ENCODE measurements at regions not wholly inside any gene's neighbourhood (a gene's known extent, or its start where the extent isn't known, plus 50 kb on each side); places are given as distances from the start of the nearest gene placed in this dataset.

DNA sequence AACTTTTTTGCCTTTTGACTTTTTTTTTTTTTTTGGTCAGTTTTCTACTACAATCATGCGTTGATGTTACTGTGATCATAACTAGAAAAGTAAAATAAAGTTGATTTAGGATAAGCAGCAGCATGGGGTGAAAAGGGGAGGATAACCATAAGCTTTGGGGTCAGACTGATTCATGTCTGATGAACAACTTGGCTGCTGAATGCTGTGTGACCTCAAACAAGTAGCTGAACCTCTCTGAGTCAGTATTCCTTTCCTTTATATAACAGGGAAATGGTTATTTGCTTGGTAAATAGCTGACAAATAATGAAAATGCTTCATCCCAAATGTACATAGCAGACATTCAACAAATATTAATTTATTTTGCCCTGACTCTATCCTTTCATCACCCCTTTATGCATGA, 413.0 kb downstream of the VRK1 start:
- DNase-seq (ENCODE audit: low read depth), result no peak

DNA sequence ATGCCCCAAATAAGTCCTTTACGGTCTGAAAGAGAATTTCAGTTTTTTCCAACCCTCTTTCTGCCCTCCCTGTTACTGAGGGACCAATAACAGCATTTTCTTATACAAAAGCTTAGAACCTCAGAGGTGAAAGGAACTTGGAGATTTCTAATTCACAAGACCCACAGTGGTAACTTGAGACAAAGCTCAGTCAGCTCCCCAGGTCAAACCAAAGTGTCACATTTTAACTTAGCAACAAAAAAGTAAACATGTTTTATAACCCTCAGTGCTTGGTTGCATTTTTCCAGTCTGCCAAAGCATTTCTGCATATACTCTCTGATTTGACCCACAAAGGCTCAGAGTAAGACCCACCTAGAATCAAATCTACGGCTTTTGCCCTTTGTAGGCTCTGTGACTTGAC, 415.2 kb downstream of the VRK1 start:
- DNase-seq (ENCODE audit: low read depth), result no peak

DNA sequence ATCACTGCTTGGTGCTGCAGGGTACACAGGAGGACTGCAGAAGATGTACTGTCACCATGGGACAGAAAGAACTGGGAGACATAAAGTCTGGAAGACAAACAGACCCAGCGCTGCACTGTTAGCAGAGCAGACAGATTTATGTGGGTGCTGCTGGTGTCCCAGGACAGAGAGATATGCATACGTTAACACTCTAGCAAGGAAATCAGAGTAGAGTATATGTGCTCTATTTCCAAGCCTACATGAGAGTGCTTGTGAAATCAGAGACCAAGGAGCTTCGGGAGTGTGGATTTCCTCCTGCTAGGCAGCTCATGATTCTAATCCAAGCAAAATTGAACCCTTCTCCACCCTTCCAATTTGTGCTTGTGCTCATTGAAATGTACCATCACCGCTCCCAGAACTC, 416.5 kb downstream of the VRK1 start:
- no peak for DNase-seq (ENCODE audit: low read depth)

DNA sequence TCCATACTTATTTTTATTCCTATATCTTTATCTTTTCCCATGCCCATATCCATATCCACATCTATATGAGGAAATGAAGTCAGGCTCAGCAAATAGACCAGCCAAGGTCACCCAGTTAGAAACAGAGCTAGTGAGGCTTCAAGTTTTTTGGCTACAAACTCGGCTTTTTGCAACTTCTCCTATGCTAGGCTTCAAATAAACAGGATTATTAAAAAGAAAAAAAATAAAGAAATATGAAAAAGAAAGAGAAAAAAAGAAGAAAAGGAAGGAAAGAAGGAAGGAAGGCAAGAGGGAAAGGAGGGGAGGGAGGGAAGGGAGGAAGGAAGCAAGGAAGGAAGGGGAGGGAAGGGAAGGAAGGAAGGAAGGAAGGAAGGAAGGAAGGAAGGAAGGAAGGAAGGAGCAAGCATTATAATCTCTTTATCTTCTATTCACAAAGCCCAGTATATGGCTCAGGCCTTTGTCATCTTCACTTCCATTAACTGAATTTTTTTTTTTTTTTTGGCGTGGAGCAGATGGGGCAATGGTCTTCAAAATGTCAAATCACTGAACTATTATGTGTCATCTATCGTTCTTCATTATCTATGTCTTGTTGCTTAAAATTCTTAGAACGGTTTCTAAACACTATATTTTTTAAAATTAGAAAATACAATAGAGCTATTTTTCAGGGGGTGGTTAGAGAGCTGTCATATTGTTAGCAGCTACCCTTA, 418.2 kb downstream of the VRK1 start:
- no peak for DNase-seq (ENCODE audit: low read depth)

DNA sequence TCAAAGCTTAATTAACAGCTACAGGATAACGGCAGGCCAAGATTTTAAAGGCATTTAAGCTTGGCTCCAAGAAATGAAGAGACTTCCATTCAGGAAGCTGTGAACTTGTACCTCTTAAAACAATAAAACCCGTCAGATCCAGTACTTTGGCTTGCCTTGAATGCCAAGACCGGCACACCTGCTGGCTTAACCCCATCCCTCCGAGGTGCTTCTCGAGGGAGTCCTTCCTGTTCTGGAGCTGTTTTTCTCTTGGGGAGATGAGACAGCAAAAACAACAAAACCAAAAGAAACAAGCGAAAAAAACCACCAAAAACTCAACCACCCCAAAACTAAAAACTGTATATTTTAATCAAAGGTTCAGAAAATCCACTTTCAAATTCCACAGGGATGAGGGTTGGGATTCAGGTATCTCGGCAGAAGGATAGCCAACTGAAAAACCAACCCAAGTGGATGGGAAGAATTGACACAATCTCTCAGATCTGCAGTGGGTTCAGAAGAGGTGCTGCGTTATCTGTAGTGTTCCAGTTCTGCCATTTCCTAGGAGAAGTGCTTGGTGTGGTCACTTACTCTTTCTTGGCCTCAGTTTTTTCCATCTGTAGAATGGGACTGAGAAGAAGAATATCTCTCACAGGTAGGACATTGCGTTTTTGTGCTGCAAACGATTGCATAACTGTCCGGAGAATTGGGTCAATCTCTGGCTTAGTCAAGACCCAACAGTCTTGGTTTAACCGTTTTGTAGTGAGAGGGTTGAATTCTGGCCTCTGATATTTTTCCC, 420.1 kb downstream of the VRK1 start:
- no peak for DNase-seq (ENCODE audit: low read depth)

DNA sequence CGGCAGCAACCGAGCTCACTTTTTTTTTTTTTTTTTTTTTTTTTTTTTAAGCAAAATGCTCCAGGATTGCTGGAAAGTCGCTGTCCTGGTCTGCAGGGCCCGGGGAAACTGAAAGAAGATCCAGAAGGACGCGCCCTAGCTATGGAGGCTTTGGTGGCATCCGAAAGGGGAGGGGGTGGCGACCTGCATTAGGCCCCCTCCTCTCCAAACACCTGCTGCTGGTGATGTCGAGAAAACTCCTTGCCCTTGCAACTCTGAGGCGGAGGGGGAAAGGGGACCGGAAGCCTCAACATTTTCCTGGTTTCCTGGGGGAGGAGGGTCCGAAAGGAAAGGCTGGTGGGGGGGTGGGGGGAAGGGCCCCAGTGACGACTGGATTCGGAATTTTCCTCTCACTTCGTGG, 421.1 kb downstream of the VRK1 start:
- DNase-seq (ENCODE audit: low read depth), result no peak

DNA sequence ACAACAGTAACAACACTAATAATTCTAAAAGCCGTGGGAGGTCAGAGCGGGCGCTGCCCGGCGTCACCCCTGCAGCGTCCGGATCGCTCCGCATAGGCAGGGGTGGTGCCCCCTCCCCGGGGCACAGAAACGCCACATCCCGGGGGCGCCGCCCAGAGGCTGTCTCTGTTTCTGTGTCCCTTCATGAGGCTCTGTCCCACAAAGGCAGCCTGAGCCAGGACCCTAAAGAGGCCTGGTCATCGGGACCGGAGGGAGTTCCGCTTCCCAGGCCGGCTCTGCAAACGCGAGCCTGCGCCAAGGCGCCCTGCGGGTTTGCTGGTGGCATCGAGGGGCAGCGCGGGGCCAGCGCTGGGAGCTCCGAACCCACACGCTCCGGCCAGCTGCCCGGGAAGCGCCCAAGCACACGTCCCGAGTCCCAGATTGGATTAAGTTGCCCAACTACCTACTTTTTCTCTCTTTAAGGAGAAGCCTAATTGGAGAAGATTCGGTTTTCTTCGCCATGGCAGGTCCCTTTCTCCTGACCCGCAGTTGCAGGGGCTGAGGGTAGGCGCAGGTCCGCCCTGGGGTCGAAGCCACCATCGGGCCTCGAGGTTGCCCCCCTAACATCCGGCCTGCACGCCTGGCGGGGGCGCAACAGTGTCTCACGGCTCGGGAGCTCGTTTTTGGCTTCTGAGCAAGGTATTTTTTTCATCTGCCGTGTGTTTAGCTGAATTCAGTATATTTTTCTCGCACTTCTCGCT, 421.7 kb downstream of the VRK1 start:
- DNase-seq (ENCODE audit: low read depth), result no peak

DNA sequence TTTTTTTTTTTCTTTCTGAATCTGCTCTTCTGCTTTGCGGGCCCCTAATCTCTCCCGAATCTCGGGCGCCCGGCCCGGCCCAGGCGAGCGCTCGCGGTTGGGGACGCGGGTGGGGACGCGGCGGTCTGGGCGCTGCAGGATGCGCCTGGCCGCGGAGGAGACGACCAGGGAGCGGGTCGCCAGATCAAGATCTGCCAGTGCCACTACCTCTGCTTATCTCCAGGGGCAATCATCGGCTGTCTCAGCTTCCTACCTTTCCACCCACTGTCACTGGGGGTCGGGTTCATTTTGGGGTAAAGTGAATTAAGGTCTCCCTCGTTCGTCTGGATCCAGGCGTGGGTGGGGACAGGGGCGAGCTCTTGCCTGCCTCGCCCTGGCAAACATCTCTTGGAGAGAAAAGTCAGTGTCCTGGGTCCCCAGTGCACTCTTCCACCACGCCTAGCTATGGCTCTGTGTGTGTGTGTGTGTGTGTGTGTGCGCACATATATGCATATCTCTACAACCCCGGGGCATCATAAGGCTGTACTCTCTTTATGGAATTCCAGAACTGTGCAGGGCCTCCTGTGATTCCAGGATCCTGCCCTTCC, 422.3 kb downstream of the VRK1 start:
- no peak for DNase-seq (ENCODE audit: low read depth)

DNA sequence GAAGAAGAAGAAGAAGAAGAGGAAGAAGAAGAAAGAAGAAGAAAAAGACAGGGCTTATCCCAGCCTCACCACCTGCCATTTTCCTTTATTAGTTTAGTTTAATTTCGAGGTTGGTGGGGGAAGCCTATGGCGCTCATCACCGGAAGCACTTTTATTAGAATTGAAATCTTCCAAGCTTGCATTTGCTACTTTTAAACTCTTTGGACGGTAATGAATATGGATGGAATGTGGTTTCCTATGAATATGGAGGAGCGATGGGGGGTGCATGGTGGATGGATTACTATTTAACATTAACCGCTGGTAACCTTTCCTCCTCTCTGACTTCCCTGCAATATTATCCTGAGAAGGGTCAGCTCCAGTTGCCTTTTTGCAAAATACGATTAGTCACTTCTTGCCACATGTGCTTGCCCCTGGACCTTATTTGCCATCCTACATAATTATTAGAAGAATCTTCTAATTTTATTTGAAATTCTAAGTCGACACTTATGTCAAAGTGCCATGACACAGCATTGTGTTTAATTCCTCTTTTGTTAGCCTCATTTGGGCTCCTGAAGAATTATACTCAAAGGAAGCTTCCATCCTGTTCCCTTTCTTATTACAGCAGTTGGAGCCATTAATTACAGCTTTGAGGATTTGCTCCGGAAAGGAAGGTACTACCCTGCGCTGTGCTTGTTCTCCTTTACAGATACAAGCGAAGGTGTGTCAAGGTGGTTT, 424.5 kb downstream of the VRK1 start:
- DNase-seq (ENCODE audit: low read depth), result no peak

DNA sequence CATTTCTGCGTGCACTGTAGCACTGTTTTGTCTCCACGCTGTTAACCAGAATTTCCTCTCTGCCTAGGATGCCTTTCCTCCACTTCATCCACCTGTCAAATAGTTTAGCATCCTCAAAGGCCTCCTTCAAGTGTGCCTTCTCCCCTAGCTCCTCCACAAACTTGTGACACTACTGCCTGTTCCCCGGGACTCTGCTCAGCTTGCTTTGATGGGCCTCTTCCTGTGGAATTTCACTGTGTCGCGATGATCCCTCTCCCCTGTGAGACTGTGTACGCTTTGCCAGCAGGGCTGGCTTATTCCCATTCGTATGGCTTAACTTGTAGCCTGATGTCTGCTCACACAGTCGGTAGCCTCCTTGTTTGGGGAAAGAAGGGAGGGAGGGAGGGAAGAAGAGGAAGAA, 426.8 kb downstream of the VRK1 start:
- no peak for DNase-seq (ENCODE audit: low read depth)

DNA sequence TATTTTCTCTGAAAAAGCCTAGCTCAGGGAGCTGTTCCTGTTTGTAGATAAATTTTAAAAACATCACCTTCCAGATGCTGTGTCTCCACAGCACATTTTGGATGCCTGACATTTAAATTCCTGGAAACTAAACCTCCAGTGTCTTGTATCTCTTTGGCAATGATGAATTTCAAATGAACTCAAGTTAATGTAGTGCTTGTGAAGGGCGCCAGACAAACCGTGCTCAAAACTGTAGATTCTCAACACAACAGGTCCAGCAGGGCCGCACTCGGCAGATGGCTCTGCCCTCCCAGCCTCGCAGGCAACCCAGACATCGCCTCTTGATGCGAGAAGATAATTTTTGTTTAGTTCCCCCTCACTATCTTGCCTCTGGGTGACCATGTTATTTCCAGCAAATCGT, 432.9 kb downstream of the VRK1 start:
- DNase-seq (ENCODE audit: low read depth), result no peak

DNA sequence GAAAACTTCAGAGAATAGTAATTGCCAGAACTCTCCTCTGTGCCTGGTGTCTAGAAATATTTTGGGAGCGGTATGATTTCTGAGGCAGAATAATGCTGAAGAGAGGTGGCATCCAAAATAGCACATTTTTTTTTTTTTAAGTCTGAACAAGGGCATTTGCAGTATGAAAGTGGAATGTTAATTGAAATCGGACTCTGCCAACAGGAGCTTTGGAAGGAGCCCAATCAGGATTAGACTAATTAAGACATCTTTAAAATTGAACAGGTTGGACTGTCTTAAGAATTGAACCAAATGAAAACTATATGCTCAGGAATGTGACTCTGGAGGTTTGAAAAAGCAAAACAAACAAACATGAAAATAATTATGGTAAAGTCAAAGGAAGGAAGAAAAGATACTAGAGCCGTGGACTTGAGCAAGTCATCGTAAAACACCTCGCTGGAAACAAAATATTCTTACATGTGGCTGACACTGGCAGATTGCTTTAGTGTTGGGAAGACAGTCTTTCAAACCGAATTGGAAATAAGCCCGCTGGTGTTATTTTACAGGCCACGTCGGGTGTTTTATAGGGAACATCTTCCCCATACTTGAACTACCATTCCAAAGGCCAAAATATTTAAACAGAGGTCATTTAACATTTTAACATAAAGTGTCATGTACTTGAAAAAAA, 436.3 kb downstream of the VRK1 start:
- no peak for DNase-seq (ENCODE audit: low read depth)

DNA sequence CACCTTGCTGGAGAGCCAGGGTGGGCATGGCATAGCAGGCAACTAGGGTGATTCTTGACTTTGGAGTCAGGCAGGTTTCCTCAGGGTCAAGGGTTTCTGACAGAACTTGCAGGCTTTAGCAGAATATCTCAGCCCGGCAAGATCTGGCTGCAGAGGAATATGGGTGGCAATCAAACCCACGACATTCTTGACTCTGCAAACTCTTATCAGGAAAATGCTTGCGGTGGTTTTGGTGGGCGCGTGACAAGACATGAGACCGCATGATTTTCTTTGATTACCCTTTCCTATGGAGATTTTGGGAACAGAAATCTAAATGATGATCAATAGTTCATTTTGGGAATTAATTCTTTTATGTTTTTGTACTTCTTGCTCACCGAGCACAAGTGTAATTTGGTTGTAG, 449.5 kb downstream of the VRK1 start:
- DNase-seq (ENCODE audit: low read depth), result no peak

DNA sequence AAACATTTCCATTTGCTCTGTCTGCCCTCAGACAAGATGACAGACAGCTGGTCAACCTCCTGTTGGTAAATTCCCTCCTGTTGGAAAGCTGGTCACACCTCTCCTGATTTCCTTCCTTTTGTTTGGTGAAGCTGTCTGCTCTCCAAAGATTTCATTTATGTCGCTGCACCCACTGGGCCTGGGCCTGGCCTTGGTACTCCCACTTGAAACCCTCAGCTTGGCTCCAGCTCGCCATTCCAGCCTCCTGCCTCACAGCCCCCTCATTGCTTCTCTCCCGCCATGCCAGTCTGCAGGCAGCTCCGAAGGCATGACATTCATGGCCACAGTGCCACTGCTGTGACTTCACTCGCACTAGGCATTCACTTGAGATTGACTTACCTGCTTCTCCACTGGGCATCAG, 451.8 kb downstream of the VRK1 start:
- no peak for DNase-seq (ENCODE audit: low read depth)

DNA sequence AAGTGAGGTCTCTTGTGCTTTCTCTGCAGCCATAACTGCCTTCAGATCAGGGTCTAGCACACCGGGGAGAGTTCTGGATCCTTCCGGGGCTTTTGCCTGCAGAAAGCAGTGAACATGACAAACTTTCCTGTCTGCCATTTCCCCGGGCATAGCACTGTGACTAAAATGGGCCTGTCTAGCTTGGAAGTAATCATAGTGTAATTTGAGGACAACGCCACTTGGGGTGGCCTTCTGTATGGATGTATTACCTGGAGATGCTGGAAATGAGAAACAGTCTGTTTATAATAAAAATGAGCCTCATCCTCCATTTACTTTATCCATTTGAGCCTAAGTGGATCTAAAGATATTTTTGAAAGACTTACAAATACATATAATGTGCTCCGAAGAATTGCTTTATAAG, 453.7 kb downstream of the VRK1 start:
- DNase-seq (ENCODE audit: low read depth), result no peak

DNA sequence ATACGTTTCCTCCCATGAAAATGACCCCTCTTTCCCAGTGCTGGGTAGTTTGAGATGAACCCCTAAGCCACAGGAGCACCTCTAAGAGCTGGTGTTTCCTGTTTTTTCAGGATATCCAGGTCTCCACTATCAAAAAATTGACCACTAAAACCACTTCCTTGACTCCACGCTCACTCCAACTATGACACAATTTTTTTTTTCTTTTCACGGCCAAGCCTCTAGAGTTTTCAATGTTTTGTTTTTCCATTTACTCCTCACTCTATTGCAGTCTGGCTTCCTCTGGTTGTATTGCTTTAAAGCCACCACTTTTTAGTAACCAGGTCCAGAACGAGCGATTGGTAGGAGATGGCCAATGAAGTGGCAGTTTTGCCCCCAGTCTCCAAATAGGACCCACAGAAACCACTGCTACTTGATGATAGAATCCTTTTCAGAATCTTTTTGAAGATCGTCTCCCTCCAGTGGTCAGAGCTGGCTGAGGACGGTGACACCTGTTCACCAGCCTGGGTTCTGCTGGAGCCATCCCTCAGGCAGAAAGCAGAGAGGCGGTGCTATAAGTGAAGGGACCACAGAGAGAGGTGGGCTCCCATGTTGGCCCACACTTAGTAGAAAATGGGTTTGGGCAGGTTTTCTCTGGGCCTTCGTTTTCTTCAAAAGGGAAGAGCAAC, 454.4 kb downstream of the VRK1 start:
- DNase-seq (ENCODE audit: low read depth), result no peak

DNA sequence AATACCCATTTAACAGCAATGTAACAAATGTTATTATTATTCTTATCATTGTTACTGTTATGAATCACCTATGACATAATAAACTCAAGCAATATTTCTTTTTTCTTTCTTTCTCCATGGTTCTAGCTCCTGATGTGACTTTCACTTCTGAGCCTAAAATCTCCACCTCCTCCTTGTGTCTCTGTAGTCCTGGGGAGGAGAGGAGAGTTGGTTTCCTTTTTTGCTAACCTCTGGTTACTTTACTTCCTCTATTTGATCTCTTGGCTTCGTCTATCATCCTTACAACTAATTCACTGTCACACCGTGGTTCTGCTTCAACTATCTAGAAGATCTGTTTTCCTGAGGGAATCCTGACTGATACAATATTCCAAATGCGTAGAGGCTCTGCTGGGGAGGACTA, 456.6 kb downstream of the VRK1 start:
- no peak for DNase-seq (ENCODE audit: low read depth)

DNA sequence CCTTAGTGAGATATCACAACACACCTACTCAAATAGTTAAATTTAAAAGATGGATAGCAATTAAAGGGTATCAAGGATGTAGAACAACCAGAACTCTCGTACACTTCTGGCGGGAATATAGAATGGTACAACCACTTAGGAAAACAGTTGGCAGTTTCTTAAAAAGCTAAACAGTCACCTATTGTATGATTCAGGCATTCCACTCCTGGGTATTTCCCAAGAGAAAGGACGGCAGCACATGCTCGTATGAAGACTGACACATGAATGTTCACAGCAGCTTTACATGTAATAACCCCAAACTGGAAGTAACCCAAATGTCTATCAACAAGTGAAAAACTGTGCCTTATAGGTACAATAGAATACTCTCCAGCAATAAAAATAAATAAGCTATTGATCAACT, 465.2 kb downstream of the VRK1 start:
- no peak for DNase-seq (ENCODE audit: low read depth)

DNA sequence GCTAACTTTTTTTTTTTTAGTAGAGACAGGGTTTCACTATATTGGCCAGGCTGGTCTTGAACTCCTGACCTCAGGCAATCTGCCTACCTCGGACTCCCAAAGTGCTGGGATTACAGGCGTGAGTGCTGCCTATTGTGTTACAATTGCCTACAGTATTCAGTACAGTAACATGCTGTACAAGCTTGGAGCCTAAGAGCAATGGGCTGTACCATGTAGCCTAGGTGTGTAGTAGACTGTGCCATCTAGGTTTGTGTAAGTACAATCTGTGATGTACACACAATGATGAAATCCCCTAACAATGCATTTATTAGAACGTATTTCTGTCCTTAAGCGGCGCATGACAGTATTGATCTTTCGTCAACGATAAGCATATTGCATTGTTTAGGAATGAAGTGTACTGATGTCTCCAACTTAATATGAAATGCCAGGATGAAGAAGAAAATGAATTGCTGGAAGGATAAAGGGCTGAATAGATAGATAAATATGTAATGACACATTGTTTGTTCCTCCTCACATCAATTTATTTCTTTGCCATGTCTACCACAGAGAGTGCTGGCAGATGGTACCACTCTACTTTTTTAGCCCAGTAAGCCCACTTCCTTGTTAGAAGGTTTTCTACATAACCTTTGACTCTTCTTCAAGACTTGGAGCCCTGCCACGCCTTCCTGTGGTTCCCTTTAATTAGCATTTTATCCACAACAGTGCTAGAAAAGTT, 467.5 kb downstream of the VRK1 start:
- no peak for DNase-seq (ENCODE audit: low read depth)

DNA sequence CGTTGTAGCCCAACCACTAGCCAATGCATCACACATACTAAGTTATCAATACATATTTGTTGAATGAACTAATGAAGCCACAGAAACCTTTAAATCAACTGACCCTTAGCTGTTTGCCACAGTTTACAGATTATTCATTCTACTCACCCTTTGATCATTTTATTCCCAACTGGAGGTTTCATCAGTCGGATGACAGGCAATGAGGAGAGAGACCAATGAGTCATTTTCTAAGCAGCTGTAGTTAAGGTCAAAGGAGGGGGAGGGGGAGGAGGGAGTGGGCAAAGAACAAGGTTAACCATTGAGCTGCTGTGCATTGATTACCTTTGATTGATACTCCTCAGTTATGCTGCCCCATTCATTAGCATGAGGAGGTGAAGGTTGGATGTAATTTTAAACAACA, 469.5 kb downstream of the VRK1 start:
- no peak for DNase-seq (ENCODE audit: low read depth)

Data from HS-5 (cell line).